HAP-1 (cell line): ENCODE measurements at regions not wholly inside any gene's neighbourhood (a gene's known extent, or its start where the extent isn't known, plus 50 kb on each side); places are given as distances from the start of the nearest gene placed in this dataset.
"Not testable (repeated sequence)": the region's sequence is repeated elsewhere in the genome, so short reads cannot be mapped to it uniquely, and the experiment has no call there.

ENCODE experiments used
- DNase-seq, 2 experiments: peaks; one replicate each; pipeline ENCODE4 v3.0.0-alpha.2; 2016 to 2020; ENCODE audit warnings: low spot score in 2 of 2
- H3K27me3 ChIP-seq: fragments of 250-450 bp; sonication (Bioruptor Pico); 2 replicates; pipeline ENCODE4 v1.5.1; 2020; ENCODE audit warnings: low read depth, mild to moderate bottlenecking, moderate library complexity
- H3K36me3 ChIP-seq: fragments of 250-450 bp; sonication (Bioruptor Pico); replicated peaks from 2 replicates; pipeline ENCODE4 v1.5.1; 2020; ENCODE audit warnings: mild to moderate bottlenecking
- H3K4me1 ChIP-seq: fragments of 250-450 bp; sonication (Bioruptor Pico); 2 replicates; pipeline ENCODE4 v1.5.1; 2020; ENCODE audit warnings: mild to moderate bottlenecking
- H3K4me3 ChIP-seq: fragments of 250-450 bp; sonication (Bioruptor Pico); 2 replicates; pipeline ENCODE4 v1.5.1; 2020; ENCODE audit warnings: mild to moderate bottlenecking, moderate library complexity
- H3K9me3 ChIP-seq: fragments of 250-450 bp; sonication (Bioruptor Pico); 2 replicates; pipeline ENCODE4 v1.5.1; 2020; ENCODE audit warnings: mild to moderate bottlenecking, moderate library complexity
- in situ Hi-C: fragments of 300-500 bp; cut with MboI; formaldehyde crosslinking; loops from 3 replicates; pipeline ENCODE4 v1.14.3; 2020; ENCODE audit warnings: low sequenced_read_pairs, inconsistent platforms, mixed read lengths

GRCh38 chr1:4062992-4063391 is 162.9 kb upstream of the C1orf174 start:
- in situ Hi-C loops, result no loop called here
- no peaks in the 10 kb centered on the region for H3K9me3 ChIP-seq
- no peaks in the 10 kb centered on the region for H3K4me1 ChIP-seq
- DNase-seq, result no peak
- no peak overlapping the region for H3K4me3 ChIP-seq
- no peaks in the 10 kb centered on the region for H3K36me3 ChIP-seq
- H3K27me3 ChIP-seq, result no peaks in the 10 kb centered on the region

GRCh38 chr1:4063516-4063915 is 163.4 kb upstream of the C1orf174 start:
- H3K36me3 ChIP-seq, result no peaks in the 10 kb centered on the region
- no peaks in the 10 kb centered on the region for H3K27me3 ChIP-seq
- H3K4me3 ChIP-seq, result no peak overlapping the region
- H3K9me3 ChIP-seq, result no peaks in the 10 kb centered on the region
- no peak for DNase-seq
- in situ Hi-C loops, result no loop called here
- H3K4me1 ChIP-seq, result no peaks in the 10 kb centered on the region

GRCh38 chr1:4064150-4064889 is 164.2 kb upstream of the C1orf174 start:
- no peaks in the 10 kb centered on the region for H3K36me3 ChIP-seq
- in situ Hi-C loops, result no loop called here

GRCh38 chr1:4066860-4067599 is 167.0 kb upstream of the C1orf174 start:
- Histone ChIP-seq H3K27me3 (no peaks in the 10 kb centered on the region), H3K4me1 (no peaks in the 10 kb centered on the region), H3K36me3 (no peaks in the 10 kb centered on the region), H3K9me3 (no peaks in the 10 kb centered on the region), H3K4me3 (no peak overlapping the region)
- in situ Hi-C loops, result no loop called here
- DNase-seq, result no peak

More at GRCh38 chr1:4064150-4064889, 164.2 kb upstream of the C1orf174 start:
- H3K27me3 ChIP-seq, result no peaks in the 10 kb centered on the region
- H3K9me3 ChIP-seq, result no peaks in the 10 kb centered on the region
- H3K4me1 ChIP-seq, result no peaks in the 10 kb centered on the region
- H3K4me3 ChIP-seq, result no peak overlapping the region
- DNase-seq, result no peak

GRCh38 chr1:4068076-4068475 is 168.0 kb upstream of the C1orf174 start:
- H3K4me3 ChIP-seq, result no peak overlapping the region
- no peak for DNase-seq
- H3K27me3 ChIP-seq, result no peaks in the 10 kb centered on the region
- H3K36me3 ChIP-seq, result no peaks in the 10 kb centered on the region
- H3K4me1 ChIP-seq, result no peaks in the 10 kb centered on the region
- in situ Hi-C loops, result no loop called here
- H3K9me3 ChIP-seq, result no peaks in the 10 kb centered on the region

- in situ Hi-C loops, result no loop called here
- H3K4me3 ChIP-seq, result no peak overlapping the region
- H3K27me3 ChIP-seq, result no peaks in the 10 kb centered on the region
- H3K36me3 ChIP-seq, result no peaks in the 10 kb centered on the region
- no peaks in the 10 kb centered on the region for H3K4me1 ChIP-seq
- DNase-seq, result no peak
- H3K9me3 ChIP-seq, result no peaks in the 10 kb centered on the region
Observed at GRCh38 chr1:4071653-4072052, 171.6 kb upstream of the C1orf174 start.

- H3K4me1 ChIP-seq, result no peaks in the 10 kb centered on the region
- H3K27me3 ChIP-seq, result no peaks in the 10 kb centered on the region
- no peak for DNase-seq
- in situ Hi-C loops, result no loop called here
- no peaks in the 10 kb centered on the region for H3K9me3 ChIP-seq
- H3K36me3 ChIP-seq, result no peaks in the 10 kb centered on the region
- no peak overlapping the region for H3K4me3 ChIP-seq
Observed at GRCh38 chr1:4072481-4073153, 172.5 kb upstream of the C1orf174 start.

GRCh38 chr1:4075436-4076225 is 175.6 kb upstream of the C1orf174 start:
- Histone ChIP-seq H3K4me1 (no peaks in the 10 kb centered on the region), H3K4me3 (no peak overlapping the region), H3K27me3 (no peaks in the 10 kb centered on the region), H3K9me3 (no peaks in the 10 kb centered on the region), H3K36me3 (no peaks in the 10 kb centered on the region)
- in situ Hi-C loops, result no loop called here
- DNase-seq, result no peak

GRCh38 chr1:4076346-4076745 is 176.3 kb upstream of the C1orf174 start:
- in situ Hi-C loops, result no loop called here
- H3K36me3 ChIP-seq, result no peaks in the 10 kb centered on the region
- no peaks in the 10 kb centered on the region for H3K9me3 ChIP-seq
- H3K4me3 ChIP-seq, result no peak overlapping the region
- DNase-seq, result no peak
- no peaks in the 10 kb centered on the region for H3K27me3 ChIP-seq
- no peaks in the 10 kb centered on the region for H3K4me1 ChIP-seq

- H3K36me3 ChIP-seq, H3K27me3 ChIP-seq, H3K9me3 ChIP-seq, in situ Hi-C loops, H3K4me1 ChIP-seq, DNase-seq, H3K4me3 ChIP-seq: not testable (repeated sequence)
Observed at GRCh38 chr1:4078091-4078962, 178.3 kb upstream of the C1orf174 start.

- no peaks in the 10 kb centered on the region for H3K27me3 ChIP-seq
- H3K4me1 ChIP-seq, result no peaks in the 10 kb centered on the region
- no peaks in the 10 kb centered on the region for H3K9me3 ChIP-seq
- no peak for DNase-seq
- H3K36me3 ChIP-seq, result no peaks in the 10 kb centered on the region
- H3K4me3 ChIP-seq, result no peak overlapping the region
- in situ Hi-C loops, result no loop called here
Observed at GRCh38 chr1:4079815-4080214, 179.7 kb upstream of the C1orf174 start.

GRCh38 chr1:4081806-4082711 is 182.0 kb upstream of the C1orf174 start:
- Histone ChIP-seq H3K9me3 (no peaks in the 10 kb centered on the region), H3K36me3 (no peaks in the 10 kb centered on the region), H3K27me3 (no peaks in the 10 kb centered on the region), H3K4me3 (no peak overlapping the region), H3K4me1 (no peaks in the 10 kb centered on the region)
- no peak for DNase-seq
- in situ Hi-C loops, result no loop called here
